ENCODE measurements at regions not wholly inside any gene's neighbourhood (a gene's known extent, or its start where the extent isn't known, plus 50 kb on each side); places are given as distances from the start of the nearest gene placed in this dataset.

DNA sequence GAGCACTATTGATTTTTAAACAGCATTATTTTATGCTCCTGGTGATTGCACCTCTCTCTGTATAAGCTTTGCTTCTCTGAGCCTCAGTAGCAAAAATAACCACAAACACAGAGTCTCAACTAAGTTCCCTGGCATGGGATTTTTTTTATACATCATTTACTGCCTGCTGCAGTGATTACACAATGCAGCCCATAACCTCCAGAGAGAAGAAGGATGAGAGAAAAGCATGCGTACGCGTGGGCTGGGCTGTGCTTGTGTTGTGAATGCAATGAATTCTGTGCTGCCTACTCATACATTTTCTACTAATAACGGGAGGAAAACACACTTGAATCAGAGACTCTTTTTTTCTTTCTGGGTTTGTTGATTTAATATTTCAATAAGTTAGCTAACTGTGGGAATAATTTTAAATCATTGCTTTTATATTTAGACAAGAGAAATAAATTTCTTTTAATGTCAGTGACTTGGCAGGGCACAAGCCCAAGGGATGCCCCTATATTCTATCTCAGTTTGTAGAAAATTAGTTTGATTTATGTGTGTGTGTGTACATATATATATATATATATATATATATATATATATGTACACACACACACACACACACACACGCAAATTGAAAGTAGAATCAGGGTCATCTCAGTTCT is 351.5 kb downstream of the MED10 start:
- TF ChIP-seq, protein P1, sequence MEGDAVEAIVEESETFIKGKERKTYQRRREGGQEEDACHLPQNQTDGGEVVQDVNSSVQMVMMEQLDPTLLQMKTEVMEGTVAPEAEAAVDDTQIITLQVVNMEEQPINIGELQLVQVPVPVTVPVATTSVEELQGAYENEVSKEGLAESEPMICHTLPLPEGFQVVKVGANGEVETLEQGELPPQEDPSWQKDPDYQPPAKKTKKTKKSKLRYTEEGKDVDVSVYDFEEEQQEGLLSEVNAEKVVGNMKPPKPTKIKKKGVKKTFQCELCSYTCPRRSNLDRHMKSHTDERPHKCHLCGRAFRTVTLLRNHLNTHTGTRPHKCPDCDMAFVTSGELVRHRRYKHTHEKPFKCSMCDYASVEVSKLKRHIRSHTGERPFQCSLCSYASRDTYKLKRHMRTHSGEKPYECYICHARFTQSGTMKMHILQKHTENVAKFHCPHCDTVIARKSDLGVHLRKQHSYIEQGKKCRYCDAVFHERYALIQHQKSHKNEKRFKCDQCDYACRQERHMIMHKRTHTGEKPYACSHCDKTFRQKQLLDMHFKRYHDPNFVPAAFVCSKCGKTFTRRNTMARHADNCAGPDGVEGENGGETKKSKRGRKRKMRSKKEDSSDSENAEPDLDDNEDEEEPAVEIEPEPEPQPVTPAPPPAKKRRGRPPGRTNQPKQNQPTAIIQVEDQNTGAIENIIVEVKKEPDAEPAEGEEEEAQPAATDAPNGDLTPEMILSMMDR (IDR thresholded peaks at IDR 0.05; ENCODE audit: low read length), result no peak
- TF ChIP-seq EZH2 (IDR thresholded peaks at IDR 0.05; ENCODE audit: borderline replicate concordance, low read length), result no peak
